AG04449 (cell line): ENCODE measurements at regions not wholly inside any gene's neighbourhood (a gene's known extent, or its start where the extent isn't known, plus 50 kb on each side); places are given as distances from the start of the nearest gene placed in this dataset.
A peak's percentile ranks its signal among the peaks of the same experiment; 100 is the strongest.

Experiments used
- CTCF ChIA-PET: fragments of 350-600 bp; formaldehyde crosslinking; extraction: SDS; loops from one replicate; lab custom pipeline; 2021; ENCODE audit warnings: antibody characterized with exemption; lab: Yijun Ruan, JAX
- POLR2A ChIA-PET: fragments of 400-600, 350-600 bp; formaldehyde crosslinking; extraction: SDS; loops from one replicate; lab custom pipeline; 2020; ENCODE audit warnings: antibody characterized with exemption, inconsistent platforms; lab: Yijun Ruan, JAX
- DNase-seq: peaks from one replicate; pipeline ENCODE4 v3.0.0-alpha.2; 2010; ENCODE audit warnings: low read depth, low spot score
- H3K4me3 ChIP-seq: 2 replicates; pipeline ENCODE4 v1.5.1; 2011; ENCODE audit warnings: low read depth, mild to moderate bottlenecking, control low read depth, low read length
- CTCF ChIP-seq: IDR thresholded peaks from one replicate; pipeline ENCODE4 v1.5.1; 2011; ENCODE audit warnings: mild to moderate bottlenecking, moderate library complexity, low read length, control low read depth, inconsistent platforms; ENCODE audit not compliant: insufficient read depth; ENCODE audit errors: missing control alignments

- TF ChIP-seq CTCF: no peak
- no peak for DNase-seq
- CTCF ChIA-PET: interaction anchor here (0.9 to 12.3 kb wide), 2 partner anchors 114 to 216 kb away, joined by 3 to 193 read pairs; partner anchors contain the start of gene SPRY4
- POLR2A ChIA-PET: interaction anchor here (0.7 kb wide), 1 partner anchor 573 kb away, joined by 3 read pairs; no protein-coding TSS in a partner anchor
- no peak overlapping the region for H3K4me3 ChIP-seq
Measured at GRCh38 chr5:142542078-142542477, 143.8 kb downstream of the FGF1 start.

GRCh38 chr5:142540922-142541422, 144.9 kb downstream of the FGF1 start:
- DNase-seq: peak; percentile 56
- peak overlapping the region; percentile 8; the same call in 1 of the 2 replicates for H3K4me3 ChIP-seq
- ChIA-PET POLR2A (interaction anchor here (0.6 kb wide), 1 partner anchor 209 kb away, joined by 3 read pairs; no protein-coding TSS in a partner anchor), CTCF (interaction anchor here (1.2 to 12.3 kb wide), 3 partner anchors 158 to 389 kb away, joined by 3 to 193 read pairs (median 3); partner anchors contain the start of gene SPRY4)
- no peak for TF ChIP-seq CTCF

GRCh38 chr5:142539154-142539740, 146.6 kb downstream of the FGF1 start:
- POLR2A ChIA-PET: no interaction called here
- DNase-seq: no peak

GRCh38 chr5:142537938-142538337, 148.0 kb downstream of the FGF1 start:
- POLR2A ChIA-PET: no interaction called here
- CTCF ChIA-PET: no interaction called here
- no peak overlapping the region for H3K4me3 ChIP-seq
- TF ChIP-seq CTCF: no peak
- DNase-seq: no peak

More at GRCh38 chr5:142539154-142539740, 146.6 kb downstream of the FGF1 start:
- no peak overlapping the region for H3K4me3 ChIP-seq
- CTCF ChIA-PET: interaction anchor here (0.5 to 1.5 kb wide), 3 partner anchors 16 to 394 kb away, joined by 3 read pairs; no protein-coding TSS in a partner anchor
- TF ChIP-seq CTCF: no peak

- ChIA-PET CTCF (no interaction called here), POLR2A (no interaction called here)
- H3K4me3 ChIP-seq: no peak overlapping the region
- DNase-seq: no peak
- TF ChIP-seq CTCF: no peak
Measured at GRCh38 chr5:142532781-142533176, 153.1 kb downstream of the FGF1 start.

- ChIA-PET POLR2A (no interaction called here), CTCF (no interaction called here)
- TF ChIP-seq CTCF: no peak
- no peak for DNase-seq
- no peak overlapping the region for H3K4me3 ChIP-seq
Measured at GRCh38 chr5:142531977-142532780, 153.7 kb downstream of the FGF1 start.
